Kidney capillary endothelial cell (primary cell): ENCODE measurements at regions not wholly inside any gene's neighbourhood (a gene's known extent, or its start where the extent isn't known, plus 50 kb on each side); places are given as distances from the start of the nearest gene placed in this dataset.

ENCODE experiments used
- DNase-seq: peaks from one replicate; pipeline ENCODE4 v3.0.0-alpha.2; 2018; ENCODE audit warnings: low spot score

GRCh38 chr14:98167705-98168104, 1104.3 kb downstream of the BCL11B start:
- no peak for DNase-seq

DNA sequence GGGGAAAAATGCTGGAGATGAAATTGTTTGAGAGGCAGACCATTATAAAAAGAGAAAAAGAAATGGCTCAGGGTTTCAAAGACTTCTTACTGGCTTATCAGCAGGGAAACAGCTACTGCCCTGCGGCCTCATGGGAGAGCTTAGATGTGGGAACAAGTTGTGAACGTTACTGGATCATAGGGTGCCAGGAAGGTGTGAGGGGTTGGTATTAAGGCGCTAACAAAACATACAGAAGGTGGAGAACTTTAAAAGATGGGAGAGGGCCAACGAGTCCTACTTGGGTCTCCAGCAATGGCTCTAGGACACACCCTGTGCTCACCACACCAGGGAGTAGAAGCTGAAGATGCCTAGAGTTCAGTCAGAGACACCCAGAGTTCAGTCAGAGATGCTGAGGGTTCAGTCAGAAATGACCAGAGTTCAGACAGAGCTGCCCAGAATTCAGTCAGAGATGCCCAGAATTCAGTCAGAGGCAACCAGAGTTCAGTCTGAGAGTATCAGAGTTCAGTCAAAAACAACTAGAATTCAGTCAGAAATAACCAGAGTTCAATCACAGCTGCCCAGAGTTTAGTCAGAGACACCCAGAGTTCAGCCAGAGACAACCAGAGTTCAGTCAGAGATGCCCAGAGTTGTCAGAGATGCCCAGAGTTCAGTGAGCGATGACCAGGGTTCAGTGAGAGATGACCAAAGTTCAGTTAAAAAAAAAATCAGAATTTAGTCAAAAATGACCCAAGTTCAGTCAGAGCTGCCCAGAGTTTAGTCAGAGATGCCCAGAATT, 1103.6 kb downstream of the BCL11B start:
- no peak for DNase-seq

DNA sequence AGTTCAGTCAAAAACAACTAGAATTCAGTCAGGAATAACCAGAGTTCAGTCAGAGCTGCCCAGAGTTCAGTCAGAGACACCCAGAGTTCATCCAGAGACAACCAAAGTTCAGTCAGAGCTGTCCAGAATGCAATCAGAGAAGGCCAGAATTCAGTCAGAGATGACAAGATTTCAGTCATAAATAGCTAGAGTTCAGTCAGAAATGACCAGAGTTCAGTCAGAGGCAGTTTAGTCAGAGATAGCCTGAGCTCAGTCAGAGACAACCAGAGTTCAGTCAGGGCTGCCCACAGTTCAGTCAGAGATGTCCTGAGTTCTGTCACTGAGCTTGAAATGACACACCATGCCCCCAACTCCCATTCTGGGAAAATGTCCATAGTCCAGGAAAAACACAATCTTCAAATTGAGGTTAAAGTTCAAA, 1102.8 kb downstream of the BCL11B start:
- DNase-seq = no peak

DNA sequence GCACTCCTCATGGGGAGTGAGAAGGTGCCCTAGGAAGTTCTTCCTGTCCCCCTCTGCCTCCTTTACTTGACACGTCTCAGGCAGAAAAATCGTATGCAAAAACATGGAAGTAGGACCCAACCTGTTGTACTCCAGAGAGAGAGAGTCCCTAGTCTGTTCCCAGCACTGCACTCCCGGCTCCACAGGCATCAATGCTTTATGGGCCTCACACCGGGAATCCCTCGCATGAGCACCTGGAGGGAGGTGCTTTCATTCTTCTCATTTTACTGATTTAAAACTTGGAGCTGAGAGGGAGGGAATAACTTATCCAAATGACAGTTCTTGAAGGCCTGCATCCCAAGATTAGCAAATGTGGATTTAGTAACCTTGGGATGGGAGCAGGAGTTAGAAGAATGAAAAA, 1101.4 kb downstream of the BCL11B start:
- no peak for DNase-seq

- no peak for DNase-seq
Observed at GRCh38 chr14:98171654-98172053, 1100.3 kb downstream of the BCL11B start.

GRCh38 chr14:98172243-98172778, 1099.7 kb downstream of the BCL11B start:
- no peak for DNase-seq

GRCh38 chr14:98173305-98173704, 1098.7 kb downstream of the BCL11B start:
- no peak for DNase-seq

DNA sequence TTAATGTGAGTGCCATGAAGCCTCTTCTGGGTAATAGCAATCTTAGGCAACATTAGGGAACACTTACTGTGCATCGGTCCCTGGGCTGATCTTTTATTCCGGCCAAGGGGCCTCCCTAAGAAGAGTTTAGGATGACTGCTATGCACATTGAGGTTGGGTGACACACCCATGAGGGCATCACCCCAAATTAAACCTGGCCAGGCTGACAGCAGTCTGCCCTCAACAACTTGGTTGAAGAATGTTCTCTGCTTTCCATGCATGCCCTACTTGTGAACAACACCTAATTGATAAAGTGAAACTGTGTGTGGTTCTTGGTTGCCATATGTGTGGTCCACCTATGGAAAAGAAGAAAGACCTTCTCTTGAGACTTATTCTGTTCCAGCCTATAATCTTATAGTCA, 1098.0 kb downstream of the BCL11B start:
- no peak for DNase-seq

GRCh38 chr14:98175436-98175835, 1096.6 kb downstream of the BCL11B start:
- DNase-seq = no peak

DNA sequence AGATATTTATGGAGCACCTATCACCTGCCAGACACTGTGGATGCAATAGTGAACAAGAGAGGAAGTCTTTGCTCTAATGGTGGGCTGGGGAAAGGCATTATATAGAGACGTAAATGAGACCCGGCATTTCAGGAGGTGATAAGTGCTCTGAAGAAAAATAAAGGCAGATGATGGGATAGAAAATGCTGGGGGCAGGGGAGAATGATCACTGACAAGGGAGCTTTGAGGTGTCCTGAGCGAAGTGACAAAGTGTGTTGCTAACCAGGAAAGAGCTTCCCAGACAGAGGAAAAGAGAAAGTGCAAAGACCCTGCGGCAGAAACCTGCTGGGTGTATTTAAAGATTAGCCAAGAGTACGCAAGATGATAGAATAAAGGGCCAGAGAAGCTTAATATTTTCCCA, 1096.1 kb downstream of the BCL11B start:
- no peak for DNase-seq

GRCh38 chr14:98176892-98177291, 1095.1 kb downstream of the BCL11B start:
- no peak for DNase-seq

GRCh38 chr14:98177551-98177950, 1094.4 kb downstream of the BCL11B start:
- no peak for DNase-seq

- DNase-seq = no peak
Observed at GRCh38 chr14:98181241-98181640, 1090.8 kb downstream of the BCL11B start.

DNA sequence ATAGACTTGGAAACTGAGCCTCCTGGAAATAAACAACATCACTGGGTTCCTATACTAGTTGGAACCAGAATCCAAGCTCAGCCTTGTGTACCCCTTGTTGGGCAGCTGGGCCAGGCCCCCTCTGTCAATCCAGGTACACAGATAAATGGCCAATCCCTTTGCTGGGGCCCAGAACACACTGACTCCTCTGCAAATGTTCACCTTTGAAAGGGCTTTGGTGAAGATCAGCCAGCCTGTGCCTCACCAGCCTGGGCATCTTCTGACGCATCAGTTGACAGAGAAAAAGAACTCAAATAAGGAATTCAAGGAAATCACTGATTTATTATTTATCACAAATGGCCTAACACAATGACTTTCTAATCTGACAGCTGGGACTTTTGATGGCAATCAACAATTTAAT, 1090.2 kb downstream of the BCL11B start:
- DNase-seq = no peak

DNA sequence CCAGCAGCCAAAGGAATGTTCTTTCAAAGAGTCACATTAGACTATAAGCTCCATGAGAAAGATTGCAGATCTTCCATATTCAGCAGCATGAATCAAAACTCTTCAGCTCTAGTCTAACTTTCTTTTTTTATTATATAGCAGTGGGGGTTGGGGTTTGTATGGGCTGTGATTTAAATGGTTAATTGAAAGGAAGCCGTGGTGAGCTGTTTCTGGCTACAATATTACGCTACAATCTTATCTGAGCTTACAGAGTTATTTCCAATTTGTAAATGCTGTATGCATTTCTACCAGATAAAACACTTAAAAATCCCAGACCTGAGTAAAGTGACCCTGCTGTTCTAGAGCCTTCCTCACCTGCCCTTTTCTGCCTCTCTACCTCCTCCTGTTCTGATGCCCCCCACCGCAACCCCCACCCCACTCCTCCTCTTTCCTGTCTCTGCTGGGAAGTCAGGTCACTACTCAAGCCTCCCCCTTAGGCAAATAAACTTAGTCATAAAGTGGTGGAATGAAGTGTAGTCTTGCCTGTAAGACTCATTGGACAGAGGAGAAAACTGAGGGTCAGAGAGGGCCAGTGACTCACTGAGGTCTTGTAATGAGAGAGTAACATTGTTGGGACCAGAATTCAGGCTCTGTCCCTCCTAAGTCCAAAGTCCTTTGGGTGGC, 1089.5 kb downstream of the BCL11B start:
- DNase-seq = no peak

DNA sequence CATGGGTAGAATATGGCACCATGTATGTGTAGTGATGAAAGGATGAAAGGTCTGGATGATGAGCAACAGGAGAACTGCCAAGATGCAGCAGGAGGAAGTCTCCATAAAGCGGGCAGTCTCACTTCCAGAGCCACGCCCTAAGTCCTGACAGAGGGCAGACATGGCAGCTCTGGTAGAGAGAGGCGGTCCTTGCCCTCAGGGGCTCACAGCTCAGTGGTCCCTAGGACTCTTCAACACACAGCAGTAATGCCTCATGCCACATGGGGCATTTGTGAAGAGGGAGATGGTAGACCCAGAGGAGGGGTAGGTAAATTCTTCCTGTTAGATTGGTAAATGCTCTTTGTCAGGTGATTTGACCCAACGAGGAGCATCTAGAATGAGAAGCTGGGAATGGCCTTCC, 1088.4 kb downstream of the BCL11B start:
- no peak for DNase-seq

- no peak for DNase-seq
Observed at GRCh38 chr14:98184457-98184856, 1087.5 kb downstream of the BCL11B start.

DNA sequence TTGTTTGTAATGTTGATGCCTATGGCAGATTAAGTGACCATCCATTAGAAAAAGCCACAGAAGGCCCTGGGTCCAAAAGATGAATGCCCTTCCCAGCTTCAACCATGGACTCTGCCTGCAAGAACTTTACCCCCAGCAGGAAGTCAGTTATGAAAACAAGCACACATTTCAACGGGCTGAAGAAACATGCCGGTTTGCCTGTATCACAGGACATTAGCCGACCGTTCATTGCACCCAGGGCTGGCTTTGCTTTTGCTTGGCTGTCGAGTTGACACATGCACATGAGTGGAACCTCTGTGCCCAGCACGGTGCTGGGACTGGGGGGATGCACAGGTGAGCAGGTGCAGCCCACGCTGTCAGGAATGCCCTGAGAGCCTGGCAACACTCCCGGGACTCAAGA, 1087.0 kb downstream of the BCL11B start:
- DNase-seq = no peak

DNA sequence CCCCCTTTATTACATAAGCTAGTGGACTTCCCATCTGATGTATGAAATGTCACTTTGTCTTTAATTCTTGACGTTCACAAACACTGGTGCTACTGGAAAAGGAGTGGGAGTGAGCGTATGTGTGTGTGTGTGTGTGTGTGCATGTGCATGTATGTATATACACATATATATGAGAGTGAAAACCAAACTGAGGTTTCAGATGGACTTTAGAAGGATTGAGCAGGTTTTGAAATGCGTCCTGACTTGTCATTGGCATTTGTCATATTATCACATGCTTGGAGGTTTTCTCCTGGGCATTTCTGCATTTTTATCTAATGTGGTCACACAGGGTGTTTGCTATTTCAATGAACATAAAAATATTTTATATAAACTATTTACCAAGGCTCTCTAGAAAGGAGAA, 1085.9 kb downstream of the BCL11B start:
- no peak for DNase-seq

DNA sequence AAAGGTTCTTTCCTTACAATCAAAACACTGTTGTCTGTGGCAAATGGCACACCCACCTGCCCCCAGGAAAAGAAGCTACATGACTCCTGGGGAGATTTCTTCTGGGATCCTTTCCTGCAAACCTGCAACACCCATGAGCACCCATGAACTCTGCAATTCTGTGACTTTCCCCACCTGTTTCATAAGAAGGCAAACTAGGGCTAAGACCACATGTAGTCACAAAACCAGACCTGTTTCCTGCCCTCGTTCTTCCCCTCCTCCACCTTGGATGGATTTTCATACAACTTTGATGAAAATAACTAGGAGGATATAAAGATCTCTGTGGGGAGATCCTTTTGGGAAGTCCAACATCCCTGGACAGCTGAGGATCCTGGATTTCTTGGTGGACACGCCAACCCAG, 1084.7 kb downstream of the BCL11B start:
- DNase-seq = no peak

DNA sequence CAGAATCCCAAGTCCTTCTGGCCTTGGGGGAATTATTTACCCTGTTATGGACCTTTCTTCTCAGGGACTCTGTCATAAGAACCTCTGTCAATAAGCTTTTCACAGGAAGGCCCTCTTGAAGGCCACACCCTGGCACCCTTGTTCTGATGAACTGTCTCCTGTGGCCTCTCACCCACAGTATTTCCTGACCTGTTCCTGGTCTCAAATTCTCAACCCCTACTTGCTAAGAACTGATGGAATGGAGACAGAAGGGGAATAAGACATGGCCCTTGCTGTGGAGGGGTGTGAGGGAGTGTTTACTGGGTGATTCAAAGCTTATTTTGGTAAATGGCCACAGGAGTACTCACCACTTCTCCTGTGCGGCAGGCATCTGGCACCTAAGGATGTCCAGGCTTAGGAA, 1082.9 kb downstream of the BCL11B start:
- no peak for DNase-seq

- no peak for DNase-seq
Observed at GRCh38 chr14:98189511-98189910, 1082.5 kb downstream of the BCL11B start.

DNA sequence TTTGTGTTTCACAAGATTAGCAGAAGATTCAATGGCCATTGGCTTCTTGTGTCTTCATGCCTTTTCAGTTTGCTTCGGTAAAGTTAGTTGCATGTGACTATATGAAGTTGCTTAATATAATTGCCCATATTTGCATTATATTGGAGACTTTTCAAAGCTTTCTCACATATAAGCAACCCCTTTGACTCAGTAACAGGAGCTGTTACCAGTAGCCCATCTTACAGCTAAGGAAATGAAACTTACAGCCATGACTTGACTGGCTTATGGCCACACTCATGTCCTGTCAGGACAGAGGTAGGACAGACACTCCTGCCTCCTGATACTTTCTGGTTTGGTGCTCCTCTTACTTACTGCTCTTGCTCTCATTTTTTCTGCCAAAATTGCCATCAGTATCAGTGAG, 1082.1 kb downstream of the BCL11B start:
- no peak for DNase-seq

DNA sequence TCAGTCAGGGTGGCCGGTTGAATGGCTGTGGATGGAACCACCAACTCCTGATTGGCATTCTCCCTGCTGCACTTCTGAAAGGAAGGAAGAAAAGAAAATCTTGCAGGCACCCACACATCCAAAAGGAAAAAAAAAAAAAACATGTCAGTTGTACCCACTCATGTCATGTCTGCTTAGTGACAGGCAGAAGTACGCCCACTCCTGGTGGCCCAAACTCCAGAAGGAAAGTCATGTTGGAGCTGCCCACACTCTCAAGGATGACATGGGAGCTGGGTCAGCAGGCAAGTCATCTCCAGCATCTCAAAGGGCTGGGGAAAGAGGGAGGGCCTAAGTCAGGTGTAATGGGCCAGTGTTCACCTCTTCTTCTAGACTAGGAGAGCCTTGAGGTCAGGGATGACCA, 1079.1 kb downstream of the BCL11B start:
- DNase-seq = no peak
